GM12878 (cell line): ENCODE measurements at regions not wholly inside any gene's neighbourhood (a gene's known extent, or its start where the extent isn't known, plus 50 kb on each side); places are given as distances from the start of the nearest gene placed in this dataset.

Experiments
- ATAC-seq: fragments of 200-7000 bp; cut with Tn5 transposase; 3 replicates; pipeline ENCODE4 v1.9.1; 2020; ENCODE audit warnings: mild to moderate bottlenecking, moderate library complexity
- BruUV-seq: library from RNA; stranded (reverse); fragments of 400-500 nt; replicated peaks from 2 replicates; lab custom pipeline; 2021; lab: Mats Ljungman, UMichigan
- CTCF ChIA-PET: fragments of 300-600 bp; sonication (Branson Sonifier 250); formaldehyde crosslinking; extraction: SDS; loops from one replicate; lab custom pipeline; 2021; ENCODE audit warnings: inconsistent platforms; lab: Yijun Ruan, JAX
- POLR2A ChIA-PET: fragments of 350-600 bp; formaldehyde crosslinking; extraction: SDS; loops from one replicate; lab custom pipeline; 2021; ENCODE audit warnings: inconsistent platforms; lab: Charles Lee
- RAD21 ChIA-PET: fragments of 300-600 bp; sonication (Branson Sonifier 250); formaldehyde crosslinking; loops from one replicate; lab custom pipeline; 2023; ENCODE audit warnings: antibody characterized with exemption; ENCODE audit not compliant: unreplicated experiment; lab: Charles Lee
- SMC1A ChIA-PET: fragments of 300-600 bp; sonication (Branson Sonifier 250); formaldehyde crosslinking; loops from one replicate; lab custom pipeline; 2023; ENCODE audit not compliant: unreplicated experiment, uncharacterized antibody; lab: Charles Lee
- DNase-seq: peaks from one replicate; pipeline ENCODE4 v3.0.0-alpha.2; 2011; ENCODE audit warnings: low read depth, low spot score
- FAIRE-seq: peaks from 3 replicates; lab custom pipeline; 2011; peaks lifted over from hg19 to GRCh38; lab: Jason Lieb, UNC
- H2AFZ ChIP-seq: 2 replicates; pipeline ENCODE4 v1.6.0; 2011; ENCODE audit warnings: low read depth, low read length, control low read depth; ENCODE audit not compliant: control insufficient read depth
- H3K27ac ChIP-seq: 2 replicates; pipeline ENCODE4 v1.5.1; 2011; ENCODE audit warnings: control low read depth; ENCODE audit not compliant: control insufficient read depth, insufficient read depth
- H3K27me3 ChIP-seq, 2 experiments: replicated peaks in 1 of 2; 2 replicates each; pipeline versions ENCODE4 v1.6.0 to v1.6.1; 2011; ENCODE audit warnings: low read length in 1 of 2; ENCODE audit not compliant: control insufficient read depth in 2 of 2, insufficient read depth in 2 of 2
- H3K36me3 ChIP-seq, 2 experiments: 2 replicates each; pipeline ENCODE4 v1.5.1; 2011; ENCODE audit warnings: low read length in 1 of 2; ENCODE audit not compliant: control insufficient read depth in 2 of 2, insufficient read depth in 2 of 2
- H3K4me1 ChIP-seq: 2 replicates; pipeline ENCODE4 v1.6.1; 2011; ENCODE audit warnings: mild to moderate bottlenecking, low read length, moderate library complexity, mixed read lengths; ENCODE audit not compliant: control insufficient read depth, insufficient read depth
- H3K4me2 ChIP-seq: 2 replicates; pipeline ENCODE4 v1.6.0; 2011; ENCODE audit warnings: control low read depth; ENCODE audit not compliant: control insufficient read depth, insufficient read depth
- H3K4me3 ChIP-seq: fragments of 200-600 bp; sonication (generic); 2 replicates; pipeline ENCODE4 v1.5.1; 2016
- H3K79me2 ChIP-seq: 2 replicates; pipeline ENCODE4 v1.6.0; 2011; ENCODE audit warnings: low read length; ENCODE audit not compliant: control insufficient read depth, insufficient read depth
- H3K9ac ChIP-seq: 2 replicates; pipeline ENCODE4 v1.8.0; 2011; ENCODE audit warnings: low read length, control low read depth, mixed read lengths; ENCODE audit not compliant: control insufficient read depth, insufficient read depth
- H3K9me3 ChIP-seq: replicated peaks from 3 replicates; pipeline ENCODE4 v1.5.1; 2011; ENCODE audit warnings: mild to moderate bottlenecking, low read length; ENCODE audit not compliant: control insufficient read depth, insufficient read depth
- H4K20me1 ChIP-seq: 2 replicates; pipeline ENCODE4 v1.6.0; 2011; ENCODE audit not compliant: control insufficient read depth, insufficient read depth
- BACH1 ChIP-seq: fragments of 450-650 bp; IDR thresholded peaks from 2 replicates; pipeline ENCODE4 v1.6.1; 2017; ENCODE audit warnings: mild to moderate bottlenecking, borderline replicate concordance
- EP300 ChIP-seq, 2 experiments: fragments of 150-350 bp in 1 of 2; IDR thresholded peaks; 2 replicates each; pipeline ENCODE4 v1.6.1; 2011 to 2012; ENCODE audit warnings: low read depth in 2 of 2, low read length in 2 of 2, borderline replicate concordance in 1 of 2, improper control_type of control experiment in 1 of 2, inconsistent platforms in 1 of 2; ENCODE audit not compliant: control insufficient read depth in 1 of 2
- LARP7 ChIP-seq: fragments of 450-650 bp; IDR thresholded peaks from 2 replicates; pipeline ENCODE4 v1.6.1; 2017; ENCODE audit warnings: mild to moderate bottlenecking
- POU2F2 ChIP-seq: IDR thresholded peaks from 3 replicates; pipeline ENCODE4 v1.6.1; 2011; ENCODE audit warnings: low read depth, mild to moderate bottlenecking, low read length, borderline replicate concordance
- STAT1 ChIP-seq: fragments of 450-650 bp; conservative IDR thresholded peaks from 2 replicates; pipeline ENCODE4 v1.6.1; 2014; ENCODE audit warnings: antibody characterized with exemption, mild to moderate bottlenecking
- SUPT20H ChIP-seq: IDR thresholded peaks from 2 replicates; pipeline ENCODE4 v1.6.1; 2011; ENCODE audit warnings: low read depth, mild to moderate bottlenecking, low read length, moderate library complexity, borderline replicate concordance; ENCODE audit not compliant: control insufficient read depth
- TCF12 ChIP-seq: IDR thresholded peaks from 2 replicates; pipeline ENCODE4 v1.6.1; 2011; ENCODE audit warnings: low read depth, mild to moderate bottlenecking, low read length
- in situ Hi-C: fragments of 300-500 bp; cut with MboI; formaldehyde crosslinking; loops from 9 replicates; pipeline ENCODE4 v1.14.3; 2018; ENCODE audit warnings: mixed read lengths
- intact Hi-C: fragments of 100-400 bp; cut with micrococcal nuclease; formaldehyde crosslinking; loops from one replicate; pipeline ENCODE4 v1.14.2; 2022; ENCODE audit not compliant: unreplicated experiment
- TF ChIP-seq, protein P1 (sequence below): IDR thresholded peaks from 2 replicates; pipeline ENCODE4 v1.6.1; 2012; ENCODE audit warnings: mild to moderate bottlenecking, low read depth, low read length
- TF ChIP-seq, protein P2 (sequence below): fragments of 450-650 bp; IDR thresholded peaks from 2 replicates; pipeline ENCODE4 v1.6.1; 2014; ENCODE audit warnings: mild to moderate bottlenecking

DNA sequence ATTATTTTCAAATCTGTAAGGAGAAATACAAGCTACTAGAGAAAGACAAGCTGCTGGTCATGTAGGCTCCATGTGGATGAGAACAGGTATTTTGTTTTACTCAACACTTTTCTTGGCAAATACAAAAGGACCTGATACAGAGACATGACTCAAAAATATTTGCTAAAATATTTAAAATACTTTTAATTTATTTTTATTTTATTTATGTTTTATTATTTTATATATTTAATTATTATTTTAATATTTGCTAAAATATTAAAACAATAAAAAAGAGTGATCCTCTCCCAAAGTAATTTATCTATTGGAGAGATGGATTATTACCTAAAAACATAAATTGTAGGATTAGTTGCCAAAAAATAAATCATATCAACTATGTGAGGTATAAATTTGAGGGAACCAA, 808.9 kb upstream of the SEL1L start (continued):
- no peak for TF ChIP-seq LARP7

GRCh38 chr14:82345184-82345583, 811.5 kb upstream of the SEL1L start:
- H3K4me3 ChIP-seq, result no peak overlapping the region
- H3K9me3 ChIP-seq, result no peaks in the 10 kb centered on the region
- no peak for FAIRE-seq
- ATAC-seq, result no peak
- in situ Hi-C loops (no loop called here), intact Hi-C loops (no loop called here)
- ChIA-PET SMC1A (no interaction called here), POLR2A (no interaction called here), CTCF (interaction anchor here (0.6 kb wide), 1 partner anchor 18 kb away, joined by 3 read pairs; no protein-coding TSS in a partner anchor), RAD21 (no interaction called here)
- no peak for DNase-seq
- no peaks in the 10 kb centered on the region for H3K36me3 ChIP-seq
- H2AFZ ChIP-seq, result no peak overlapping the region
- H4K20me1 ChIP-seq, result no peaks in the 10 kb centered on the region
- no peak overlapping the region for H3K4me2 ChIP-seq
- BruUV-seq, result no TSS peak
- no peaks in the 10 kb centered on the region for H3K4me1 ChIP-seq
- no peak overlapping the region for H3K9ac ChIP-seq
- no peaks in the 10 kb centered on the region for H3K27me3 ChIP-seq
- TF ChIP-seq STAT1 (no peak), POU2F2 (no peak), EP300 (IDR thresholded peaks at IDR 0.05; ENCODE audit: borderline replicate concordance in 1 of 2, control insufficient read depth in 1 of 2, low read depth in 2 of 2, low read length in 2 of 2) (no peak), TCF12 (no peak), SUPT20H (no peak), BACH1 (no peak)
- TF ChIP-seq, protein P1, sequence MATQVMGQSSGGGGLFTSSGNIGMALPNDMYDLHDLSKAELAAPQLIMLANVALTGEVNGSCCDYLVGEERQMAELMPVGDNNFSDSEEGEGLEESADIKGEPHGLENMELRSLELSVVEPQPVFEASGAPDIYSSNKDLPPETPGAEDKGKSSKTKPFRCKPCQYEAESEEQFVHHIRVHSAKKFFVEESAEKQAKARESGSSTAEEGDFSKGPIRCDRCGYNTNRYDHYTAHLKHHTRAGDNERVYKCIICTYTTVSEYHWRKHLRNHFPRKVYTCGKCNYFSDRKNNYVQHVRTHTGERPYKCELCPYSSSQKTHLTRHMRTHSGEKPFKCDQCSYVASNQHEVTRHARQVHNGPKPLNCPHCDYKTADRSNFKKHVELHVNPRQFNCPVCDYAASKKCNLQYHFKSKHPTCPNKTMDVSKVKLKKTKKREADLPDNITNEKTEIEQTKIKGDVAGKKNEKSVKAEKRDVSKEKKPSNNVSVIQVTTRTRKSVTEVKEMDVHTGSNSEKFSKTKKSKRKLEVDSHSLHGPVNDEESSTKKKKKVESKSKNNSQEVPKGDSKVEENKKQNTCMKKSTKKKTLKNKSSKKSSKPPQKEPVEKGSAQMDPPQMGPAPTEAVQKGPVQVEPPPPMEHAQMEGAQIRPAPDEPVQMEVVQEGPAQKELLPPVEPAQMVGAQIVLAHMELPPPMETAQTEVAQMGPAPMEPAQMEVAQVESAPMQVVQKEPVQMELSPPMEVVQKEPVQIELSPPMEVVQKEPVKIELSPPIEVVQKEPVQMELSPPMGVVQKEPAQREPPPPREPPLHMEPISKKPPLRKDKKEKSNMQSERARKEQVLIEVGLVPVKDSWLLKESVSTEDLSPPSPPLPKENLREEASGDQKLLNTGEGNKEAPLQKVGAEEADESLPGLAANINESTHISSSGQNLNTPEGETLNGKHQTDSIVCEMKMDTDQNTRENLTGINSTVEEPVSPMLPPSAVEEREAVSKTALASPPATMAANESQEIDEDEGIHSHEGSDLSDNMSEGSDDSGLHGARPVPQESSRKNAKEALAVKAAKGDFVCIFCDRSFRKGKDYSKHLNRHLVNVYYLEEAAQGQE, result no peak
- TF ChIP-seq, protein P2, sequence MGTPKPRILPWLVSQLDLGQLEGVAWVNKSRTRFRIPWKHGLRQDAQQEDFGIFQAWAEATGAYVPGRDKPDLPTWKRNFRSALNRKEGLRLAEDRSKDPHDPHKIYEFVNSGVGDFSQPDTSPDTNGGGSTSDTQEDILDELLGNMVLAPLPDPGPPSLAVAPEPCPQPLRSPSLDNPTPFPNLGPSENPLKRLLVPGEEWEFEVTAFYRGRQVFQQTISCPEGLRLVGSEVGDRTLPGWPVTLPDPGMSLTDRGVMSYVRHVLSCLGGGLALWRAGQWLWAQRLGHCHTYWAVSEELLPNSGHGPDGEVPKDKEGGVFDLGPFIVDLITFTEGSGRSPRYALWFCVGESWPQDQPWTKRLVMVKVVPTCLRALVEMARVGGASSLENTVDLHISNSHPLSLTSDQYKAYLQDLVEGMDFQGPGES, result no peak
- H3K79me2 ChIP-seq, result no peaks in the 10 kb centered on the region
- no peak overlapping the region for H3K27ac ChIP-seq
